ENCODE measurements at regions not wholly inside any gene's neighbourhood (a gene's known extent, or its start where the extent isn't known, plus 50 kb on each side); places are given as distances from the start of the nearest gene placed in this dataset.

DNA sequence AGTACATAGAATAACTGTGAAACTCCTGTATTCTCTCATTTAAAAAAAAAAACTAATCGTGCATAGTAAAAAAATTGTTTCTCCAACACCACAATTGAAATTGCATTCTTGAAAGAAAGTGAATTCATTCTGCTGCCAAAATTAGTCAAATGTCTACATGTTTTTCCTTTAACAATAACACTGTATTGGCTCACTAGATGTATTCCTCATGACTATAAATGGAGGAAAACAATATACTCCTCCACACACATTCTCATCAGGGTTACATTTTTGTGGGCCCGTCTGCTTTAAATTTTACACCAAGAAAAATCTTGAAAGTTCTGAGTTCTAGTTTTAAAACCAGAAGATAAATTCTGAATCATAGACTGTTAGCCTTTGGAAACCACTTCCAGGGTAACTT is 233.6 kb downstream of the KLF12 start:
- TF ChIP-seq POLR2A (IDR thresholded peaks at IDR 0.05): no peak
- TF ChIP-seq, protein P1, sequence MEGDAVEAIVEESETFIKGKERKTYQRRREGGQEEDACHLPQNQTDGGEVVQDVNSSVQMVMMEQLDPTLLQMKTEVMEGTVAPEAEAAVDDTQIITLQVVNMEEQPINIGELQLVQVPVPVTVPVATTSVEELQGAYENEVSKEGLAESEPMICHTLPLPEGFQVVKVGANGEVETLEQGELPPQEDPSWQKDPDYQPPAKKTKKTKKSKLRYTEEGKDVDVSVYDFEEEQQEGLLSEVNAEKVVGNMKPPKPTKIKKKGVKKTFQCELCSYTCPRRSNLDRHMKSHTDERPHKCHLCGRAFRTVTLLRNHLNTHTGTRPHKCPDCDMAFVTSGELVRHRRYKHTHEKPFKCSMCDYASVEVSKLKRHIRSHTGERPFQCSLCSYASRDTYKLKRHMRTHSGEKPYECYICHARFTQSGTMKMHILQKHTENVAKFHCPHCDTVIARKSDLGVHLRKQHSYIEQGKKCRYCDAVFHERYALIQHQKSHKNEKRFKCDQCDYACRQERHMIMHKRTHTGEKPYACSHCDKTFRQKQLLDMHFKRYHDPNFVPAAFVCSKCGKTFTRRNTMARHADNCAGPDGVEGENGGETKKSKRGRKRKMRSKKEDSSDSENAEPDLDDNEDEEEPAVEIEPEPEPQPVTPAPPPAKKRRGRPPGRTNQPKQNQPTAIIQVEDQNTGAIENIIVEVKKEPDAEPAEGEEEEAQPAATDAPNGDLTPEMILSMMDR (IDR thresholded peaks at IDR 0.05): no peak

Measured in body of pancreas (tissue), 4 donors.